Fibroblast of the aortic adventitia (primary cell): ENCODE measurements at regions not wholly inside any gene's neighbourhood (a gene's known extent, or its start where the extent isn't known, plus 50 kb on each side); places are given as distances from the start of the nearest gene placed in this dataset.

Experiments used
- DNase-seq: peaks from one replicate; pipeline ENCODE4 v3.0.0-alpha.2; 2010; ENCODE audit warnings: low read depth
- H3K4me3 ChIP-seq: 2 replicates; pipeline ENCODE4 v1.5.1; 2011; ENCODE audit warnings: low read depth, mild to moderate bottlenecking, control low read depth, low read length, moderate library complexity
- TF ChIP-seq, protein P1 (sequence below): IDR thresholded peaks from 2 replicates; pipeline ENCODE4 v1.5.1; 2011; ENCODE audit warnings: mild to moderate bottlenecking, low read length, control low read depth, inconsistent platforms; ENCODE audit not compliant: insufficient read depth

DNA sequence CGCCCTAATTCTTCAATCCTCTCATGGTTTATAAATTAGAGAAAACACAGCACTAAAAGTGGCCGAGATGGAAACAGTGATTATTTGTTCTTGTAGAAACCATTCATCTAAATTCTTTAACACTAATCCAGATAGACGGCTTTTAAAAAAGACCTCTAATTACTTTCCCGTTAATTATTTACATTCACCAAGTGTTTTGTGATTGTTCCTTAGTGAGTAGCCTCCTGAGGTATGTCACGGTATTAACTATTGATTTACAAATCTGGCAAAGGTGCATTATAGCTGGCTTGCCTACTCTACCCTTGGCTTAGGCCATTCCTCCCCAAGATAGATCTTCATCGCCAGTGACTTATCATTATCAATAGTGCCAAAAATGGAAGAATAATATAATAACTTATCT, 436.4 kb upstream of the ST6GAL2 start:
- TF ChIP-seq, protein P1, sequence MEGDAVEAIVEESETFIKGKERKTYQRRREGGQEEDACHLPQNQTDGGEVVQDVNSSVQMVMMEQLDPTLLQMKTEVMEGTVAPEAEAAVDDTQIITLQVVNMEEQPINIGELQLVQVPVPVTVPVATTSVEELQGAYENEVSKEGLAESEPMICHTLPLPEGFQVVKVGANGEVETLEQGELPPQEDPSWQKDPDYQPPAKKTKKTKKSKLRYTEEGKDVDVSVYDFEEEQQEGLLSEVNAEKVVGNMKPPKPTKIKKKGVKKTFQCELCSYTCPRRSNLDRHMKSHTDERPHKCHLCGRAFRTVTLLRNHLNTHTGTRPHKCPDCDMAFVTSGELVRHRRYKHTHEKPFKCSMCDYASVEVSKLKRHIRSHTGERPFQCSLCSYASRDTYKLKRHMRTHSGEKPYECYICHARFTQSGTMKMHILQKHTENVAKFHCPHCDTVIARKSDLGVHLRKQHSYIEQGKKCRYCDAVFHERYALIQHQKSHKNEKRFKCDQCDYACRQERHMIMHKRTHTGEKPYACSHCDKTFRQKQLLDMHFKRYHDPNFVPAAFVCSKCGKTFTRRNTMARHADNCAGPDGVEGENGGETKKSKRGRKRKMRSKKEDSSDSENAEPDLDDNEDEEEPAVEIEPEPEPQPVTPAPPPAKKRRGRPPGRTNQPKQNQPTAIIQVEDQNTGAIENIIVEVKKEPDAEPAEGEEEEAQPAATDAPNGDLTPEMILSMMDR, result no peak
- DNase-seq, result no peak
- no peak overlapping the region for H3K4me3 ChIP-seq

DNA sequence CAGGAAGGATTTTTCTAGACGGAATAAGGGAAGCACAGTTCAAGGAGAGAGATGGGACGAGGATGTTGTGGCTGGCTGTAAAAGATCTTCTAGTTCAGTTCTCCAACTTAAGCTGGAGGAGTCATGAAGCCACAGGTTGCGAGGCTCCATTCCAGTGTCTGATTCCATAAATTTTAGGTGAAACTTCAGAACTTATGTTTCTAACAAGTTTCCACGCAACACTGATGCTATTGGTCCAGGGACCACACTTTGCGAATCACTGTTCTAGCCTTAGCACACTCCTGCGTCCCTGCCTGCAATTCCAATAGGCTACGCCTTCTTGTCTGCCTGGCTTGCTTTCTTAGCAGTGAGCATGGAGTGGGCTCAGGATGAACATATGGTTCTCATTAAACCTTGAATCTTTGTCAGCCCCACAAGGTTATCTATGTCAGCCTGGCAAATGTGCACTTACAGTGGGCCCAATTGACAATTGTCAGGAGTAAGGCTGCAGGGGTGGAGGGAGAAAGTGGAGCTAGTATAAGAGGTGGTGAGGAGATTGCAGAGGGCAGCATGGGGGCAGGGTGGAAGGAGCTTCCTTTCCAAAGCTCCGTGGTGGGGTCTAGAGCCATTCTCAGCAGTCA, 438.1 kb upstream of the ST6GAL2 start:
- TF ChIP-seq, protein P1, result no peak
- no peak for DNase-seq
- H3K4me3 ChIP-seq, result no peak overlapping the region

DNA sequence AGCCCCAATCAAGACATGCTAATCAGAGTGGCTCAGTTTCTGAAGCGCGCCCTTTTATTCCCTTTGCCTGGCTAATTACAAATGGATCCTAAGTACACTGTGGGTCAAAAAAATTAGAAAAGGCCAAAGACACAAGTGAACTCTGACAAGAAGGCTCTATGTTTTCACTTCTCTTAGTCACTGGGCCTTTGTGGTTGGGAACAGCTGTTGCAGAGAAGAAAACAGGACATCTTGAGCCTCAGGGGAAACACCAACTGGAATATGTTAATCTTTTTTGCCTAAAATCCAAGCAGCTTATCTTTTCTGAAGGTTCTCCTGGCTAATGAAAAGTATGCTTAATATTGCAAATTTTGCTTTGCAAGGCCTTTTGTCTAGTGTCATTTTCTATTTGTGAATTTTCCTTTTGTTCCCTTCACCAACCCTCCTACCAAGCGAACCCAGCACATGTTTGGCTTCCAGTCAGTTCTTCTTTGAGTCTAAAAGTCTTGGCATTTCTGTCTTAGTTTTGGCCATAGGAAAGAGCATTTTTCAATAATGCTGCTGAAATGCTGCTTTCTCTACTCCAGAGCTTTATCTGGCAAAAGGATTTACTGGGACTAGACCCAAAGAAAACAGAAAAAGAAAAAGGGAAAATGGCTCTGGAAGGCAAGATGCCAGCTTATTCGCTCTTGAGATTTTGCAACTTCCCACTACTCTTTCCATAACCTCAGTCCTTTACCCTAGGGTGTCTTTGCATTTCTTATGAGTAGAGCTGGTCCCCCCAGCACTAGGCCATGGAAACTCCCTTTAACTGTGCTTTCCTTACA, 440.2 kb upstream of the ST6GAL2 start:
- H3K4me3 ChIP-seq, result no peak overlapping the region
- peak; percentile 70 for DNase-seq
- TF ChIP-seq, protein P1, result no peak

DNA sequence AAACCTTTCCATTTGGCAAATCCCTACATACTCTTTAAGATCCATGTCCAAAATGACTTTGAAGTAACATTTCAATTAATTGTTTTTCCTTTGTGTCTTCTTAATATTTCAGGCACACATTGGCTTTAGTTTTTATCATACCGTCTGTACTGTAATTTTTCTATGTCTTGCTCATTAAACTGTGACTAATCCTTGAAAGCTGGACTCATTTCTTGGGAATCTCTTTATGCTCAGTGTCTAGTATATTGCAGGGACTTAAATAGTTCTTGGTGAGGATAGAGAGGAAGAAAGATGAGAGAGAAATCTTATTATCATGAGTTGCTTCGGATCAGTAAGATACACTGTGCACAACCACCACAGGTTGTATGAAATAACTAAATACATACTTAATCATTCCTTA, 448.3 kb upstream of the ST6GAL2 start:
- DNase-seq, result no peak
- no peak overlapping the region for H3K4me3 ChIP-seq
- TF ChIP-seq, protein P1, result no peak

DNA sequence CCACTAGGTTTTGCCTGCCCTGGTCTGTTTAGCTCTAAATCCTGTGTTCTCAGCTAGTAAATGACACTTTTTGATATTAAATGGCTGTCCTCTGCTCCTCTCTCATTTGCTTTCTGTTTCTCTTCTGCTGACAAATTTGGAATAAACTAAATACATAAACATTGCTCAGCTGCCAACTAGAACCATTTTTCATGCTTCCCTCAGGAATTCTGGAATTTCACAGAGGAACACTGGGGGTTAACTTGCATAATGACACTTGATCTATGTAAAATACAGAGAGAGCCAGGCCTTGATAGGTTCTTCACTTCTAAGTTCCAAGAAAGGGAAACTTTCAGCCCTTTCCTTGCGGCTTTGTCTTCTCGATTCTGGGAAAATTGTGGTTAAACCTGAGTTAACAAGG, 450.6 kb upstream of the ST6GAL2 start:
- TF ChIP-seq, protein P1, result no peak
- DNase-seq, result no peak
- H3K4me3 ChIP-seq, result no peak overlapping the region

DNA sequence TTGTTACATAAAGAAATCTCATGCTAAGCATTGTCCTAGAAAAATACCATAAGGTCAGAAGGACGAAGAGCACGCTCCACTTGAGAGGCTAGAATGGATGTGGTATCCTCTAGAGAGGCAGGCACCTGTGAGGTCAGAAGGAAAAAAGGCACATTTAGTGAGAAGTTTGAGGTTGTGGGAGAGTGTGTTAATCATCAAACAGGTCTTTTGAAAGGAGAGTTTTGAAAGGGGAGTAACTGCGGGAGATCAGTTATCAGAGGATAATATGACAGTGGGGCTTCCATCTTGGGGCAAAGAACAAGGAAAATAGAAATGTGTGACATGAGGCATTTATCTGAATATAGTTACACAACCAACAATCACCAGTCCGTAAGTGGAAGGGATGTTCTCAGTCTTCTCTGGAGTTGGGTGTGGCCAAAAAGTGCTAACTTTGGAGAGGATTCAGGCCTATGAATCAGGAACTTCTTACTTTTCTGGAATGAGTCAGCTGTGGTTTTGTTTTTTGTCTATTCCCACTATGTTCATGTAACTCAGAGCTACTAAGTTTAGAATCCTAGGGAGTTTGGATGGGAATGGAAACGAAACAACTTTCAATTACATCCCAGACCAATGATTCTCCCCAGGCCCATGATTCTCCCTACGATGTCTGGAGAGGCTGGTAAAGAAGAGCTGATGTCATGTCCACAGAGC, 451.4 kb upstream of the ST6GAL2 start:
- H3K4me3 ChIP-seq, result no peak overlapping the region
- DNase-seq, result peak; percentile 61
- TF ChIP-seq, protein P1, result no peak
